ENCODE measurements at regions not wholly inside any gene's neighbourhood (a gene's known extent, or its start where the extent isn't known, plus 50 kb on each side); places are given as distances from the start of the nearest gene placed in this dataset.

DNA sequence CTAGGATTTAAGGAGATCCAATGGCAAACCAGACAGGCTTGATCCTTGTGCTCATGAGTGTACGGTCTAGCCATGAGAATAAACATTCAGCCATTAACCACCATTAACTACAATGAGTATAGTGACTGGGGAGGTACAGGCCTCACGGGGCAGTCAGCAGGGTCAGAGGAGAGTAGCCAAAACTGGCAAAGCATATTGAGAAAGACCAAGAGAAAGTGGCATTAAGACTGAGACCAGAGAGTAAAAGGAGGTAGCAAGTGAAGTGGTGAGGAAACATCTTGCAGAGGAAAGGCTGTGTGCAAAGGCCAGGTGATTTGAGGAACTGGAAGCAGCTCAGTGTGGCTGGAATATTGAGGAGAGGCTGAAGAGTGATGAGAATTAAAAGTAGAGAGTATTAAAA, 407.2 kb upstream of the LMCD1 start:
- TF ChIP-seq CTCF (IDR thresholded peaks at IDR 0.05; ENCODE audit: low read length): no peak
- TF ChIP-seq EZH2 (IDR thresholded peaks at IDR 0.05; ENCODE audit: borderline replicate concordance, low read length): no peak

Data from OCI-LY1 (cell line).